ENCODE measurements at regions not wholly inside any gene's neighbourhood (a gene's known extent, or its start where the extent isn't known, plus 50 kb on each side); places are given as distances from the start of the nearest gene placed in this dataset.

GRCh38 chr18:45304558-45304957 is 310.7 kb upstream of the SLC14A2 start:
- no peak for TF ChIP-seq CTCF (IDR thresholded peaks at IDR 0.05; ENCODE audit: unreplicated experiment in 3 of 3)
- Mint-ChIP-seq H3K9me3 (no peaks in the 10 kb centered on the region), H3K36me3 (ENCODE audit: low read depth) (no peaks in the 10 kb centered on the region), H3K27me3 (ENCODE audit: low read depth) (peaks cover 5% of the 10 kb centered on the region), H3K4me1 (peaks cover 5% of the 10 kb centered on the region), H3K4me3 (no peak overlapping the region), H3K27ac (peak overlapping the region in 2 of 3 experiments; percentile 4 to 24)

- no peaks in the 10 kb centered on the region for H3K36me3 Mint-ChIP-seq (ENCODE audit: low read depth)
- H3K9me3 Mint-ChIP-seq, result no peaks in the 10 kb centered on the region
- H3K27me3 Mint-ChIP-seq (ENCODE audit: low read depth), result no peaks in the 10 kb centered on the region
- no peak overlapping the region for H3K27ac Mint-ChIP-seq
- peaks cover 7% of the 10 kb centered on the region for H3K4me1 Mint-ChIP-seq
- H3K4me3 Mint-ChIP-seq, result no peak overlapping the region
- TF ChIP-seq CTCF (IDR thresholded peaks at IDR 0.05; ENCODE audit: unreplicated experiment in 3 of 3), result no peak
Measured at GRCh38 chr18:45312555-45313126, 302.6 kb upstream of the SLC14A2 start.

DNA sequence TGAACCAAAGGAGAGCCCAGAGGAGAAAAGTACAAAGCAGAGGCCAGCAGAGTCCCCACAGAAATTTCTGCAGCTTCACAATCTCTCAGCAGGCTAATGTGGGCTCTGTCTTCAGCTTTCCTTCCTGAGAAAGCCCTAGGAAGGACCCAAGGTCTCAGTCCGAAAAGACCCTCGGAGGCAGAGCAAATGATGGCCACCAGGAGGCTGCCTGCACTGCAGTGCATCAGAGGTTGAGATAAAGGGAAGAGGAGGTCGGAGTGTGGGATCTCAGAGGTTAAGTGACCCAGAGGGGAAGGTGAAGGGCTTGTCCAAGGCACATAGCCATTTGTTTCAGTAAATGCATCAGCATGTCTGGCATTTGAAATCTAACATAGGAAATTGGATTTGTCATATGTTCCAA is 299.1 kb upstream of the SLC14A2 start:
- no peaks in the 10 kb centered on the region for H3K9me3 Mint-ChIP-seq
- H3K27me3 Mint-ChIP-seq (ENCODE audit: low read depth), result no peaks in the 10 kb centered on the region
- no peaks in the 10 kb centered on the region for H3K36me3 Mint-ChIP-seq (ENCODE audit: low read depth)
- no peak overlapping the region for H3K27ac Mint-ChIP-seq
- peaks cover 20% of the 10 kb centered on the region for H3K4me1 Mint-ChIP-seq
- no peak overlapping the region for H3K4me3 Mint-ChIP-seq
- TF ChIP-seq CTCF (IDR thresholded peaks at IDR 0.05; ENCODE audit: unreplicated experiment in 3 of 3), result no peak

GRCh38 chr18:45317948-45318640 is 297.2 kb upstream of the SLC14A2 start:
- no peaks in the 10 kb centered on the region for H3K27me3 Mint-ChIP-seq (ENCODE audit: low read depth)
- H3K36me3 Mint-ChIP-seq (ENCODE audit: low read depth), result no peaks in the 10 kb centered on the region
- peaks cover 36% of the 10 kb centered on the region for H3K4me1 Mint-ChIP-seq
- H3K4me3 Mint-ChIP-seq, result no peak overlapping the region
- TF ChIP-seq CTCF (IDR thresholded peaks at IDR 0.05; ENCODE audit: unreplicated experiment in 3 of 3), result no peak
- peak overlapping the region in 2 of 3 experiments; percentile 34 to 86 for H3K27ac Mint-ChIP-seq
- no peaks in the 10 kb centered on the region for H3K9me3 Mint-ChIP-seq

GRCh38 chr18:45320724-45321123 is 294.6 kb upstream of the SLC14A2 start:
- TF ChIP-seq CTCF (IDR thresholded peaks at IDR 0.05; ENCODE audit: unreplicated experiment in 3 of 3), result no peak
- Mint-ChIP-seq H3K36me3 (ENCODE audit: low read depth) (no peaks in the 10 kb centered on the region), H3K27ac (peak overlapping the region in 1 of 3 experiments; percentile 18)

DNA sequence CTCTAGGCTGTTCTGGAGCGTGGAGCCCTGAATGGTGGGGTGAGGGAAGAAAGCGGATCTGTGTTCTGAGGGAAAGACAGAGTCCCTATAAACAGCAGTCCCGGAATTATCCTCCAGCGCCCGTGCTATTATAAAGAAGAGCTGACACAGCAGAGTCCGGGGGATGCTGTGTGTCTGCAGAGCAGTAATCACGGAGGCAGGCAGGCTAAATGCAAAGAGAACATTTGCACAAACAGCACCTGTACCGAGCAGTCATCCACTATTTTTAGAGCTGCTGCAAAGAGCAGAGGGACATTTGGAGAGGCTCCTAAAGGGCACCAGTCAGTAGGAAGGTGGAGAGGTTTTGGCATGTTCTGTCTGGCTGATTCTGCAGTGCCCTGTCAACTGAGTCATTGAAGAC is 293.8 kb upstream of the SLC14A2 start:
- H3K4me3 Mint-ChIP-seq, result no peak overlapping the region
- H3K36me3 Mint-ChIP-seq (ENCODE audit: low read depth), result no peaks in the 10 kb centered on the region
- H3K27ac Mint-ChIP-seq, result peak overlapping the region; percentile 27 to 77 (median 76)
- no peaks in the 10 kb centered on the region for H3K9me3 Mint-ChIP-seq
- H3K27me3 Mint-ChIP-seq (ENCODE audit: low read depth), result no peaks in the 10 kb centered on the region
- TF ChIP-seq CTCF (IDR thresholded peaks at IDR 0.05; ENCODE audit: unreplicated experiment in 3 of 3), result no peak
- H3K4me1 Mint-ChIP-seq, result peaks cover 70% of the 10 kb centered on the region

More at GRCh38 chr18:45320724-45321123, 294.6 kb upstream of the SLC14A2 start:
- H3K4me1 Mint-ChIP-seq, result peaks cover 63% of the 10 kb centered on the region
- no peaks in the 10 kb centered on the region for H3K27me3 Mint-ChIP-seq (ENCODE audit: low read depth)
- no peaks in the 10 kb centered on the region for H3K9me3 Mint-ChIP-seq
- no peak overlapping the region for H3K4me3 Mint-ChIP-seq

All from nephron (organoid).